ENCODE measurements at regions not wholly inside any gene's neighbourhood (a gene's known extent, or its start where the extent isn't known, plus 50 kb on each side); places are given as distances from the start of the nearest gene placed in this dataset.

GRCh38 chr3:193130576-193130975 lies 110.4 kb upstream of the PLAAT1 start (continued):
- TF ChIP-seq ZNF514 (tag by site-specific recombination; IDR thresholded peaks at IDR 0.05) (no peak), ZNF132 (tag by site-specific recombination; IDR thresholded peaks at IDR 0.05; ENCODE audit: borderline replicate concordance) (no peak)

- no peaks in the 10 kb centered on the region for H3K36me3 ChIP-seq (ENCODE audit: control insufficient read depth in 2 of 2, insufficient read depth in 1 of 2, low read length in 2 of 2)
- no peaks in the 10 kb centered on the region for H3K4me1 ChIP-seq (ENCODE audit: control insufficient read depth, insufficient read depth, low read length)
- no peak for TF ChIP-seq FEZF1 (tag by site-specific recombination; IDR thresholded peaks at IDR 0.05)
- TF ChIP-seq ZBTB26 (tag by site-specific recombination; optimal IDR thresholded peaks at IDR 0.05), result no peak
- TF ChIP-seq IKZF3 (tag by site-specific recombination; IDR thresholded peaks at IDR 0.05), result no peak
- no peak for TF ChIP-seq ZNF394 (tag by site-specific recombination; IDR thresholded peaks at IDR 0.05; ENCODE audit: borderline replicate concordance)
- no peak for TF ChIP-seq ZNF174 (tag by site-specific recombination; IDR thresholded peaks at IDR 0.05)
- TF ChIP-seq ZNF629 (tag by site-specific recombination; IDR thresholded peaks at IDR 0.05), result no peak
- no peak for TF ChIP-seq ZNF391 (tag by site-specific recombination; IDR thresholded peaks at IDR 0.05; ENCODE audit: borderline replicate concordance, low read depth)
- no peak for TF ChIP-seq ZNF658 (tag by site-specific recombination; IDR thresholded peaks at IDR 0.05)
- TF ChIP-seq ZNF548 (tag by site-specific recombination; IDR thresholded peaks at IDR 0.05), result no peak
- TF ChIP-seq KLF1 (tag by site-specific recombination; IDR thresholded peaks at IDR 0.05), result no peak
- no peak for TF ChIP-seq ZNF121 (tag by site-specific recombination; IDR thresholded peaks at IDR 0.05)
- TF ChIP-seq ZNF585B (tag by site-specific recombination; IDR thresholded peaks at IDR 0.05), result no peak
- no peak for TF ChIP-seq ZSCAN5A (tag by site-specific recombination; IDR thresholded peaks at IDR 0.05)
- no peak for TF ChIP-seq ZNF16 (tag by site-specific recombination; IDR thresholded peaks at IDR 0.05; ENCODE audit: low read depth)
- no peak for TF ChIP-seq ZNF701 (tag by site-specific recombination; IDR thresholded peaks at IDR 0.05)
- TF ChIP-seq ZNF558 (tag by site-specific recombination; IDR thresholded peaks at IDR 0.05), result no peak
- no peak for TF ChIP-seq BCL11B (tag by site-specific recombination; IDR thresholded peaks at IDR 0.05; ENCODE audit: low read depth)
- TF ChIP-seq ZNF112 (tag by site-specific recombination; IDR thresholded peaks at IDR 0.05), result no peak
- no peaks in the 10 kb centered on the region for H3K9me3 ChIP-seq (ENCODE audit: control insufficient read depth, insufficient read depth, low read depth, low read length)
- H3K27ac ChIP-seq (ENCODE audit: extremely low read depth, low read depth, low read length), result no peak overlapping the region
- H3K4me3 ChIP-seq (ENCODE audit: low read depth, low read length), result no peak overlapping the region
- POLR2A ChIA-PET, result no interaction called here
- CTCF ChIA-PET, result no interaction called here
Observed at GRCh38 chr3:193132241-193132640, 108.8 kb upstream of the PLAAT1 start.

GRCh38 chr3:193132964-193133363 lies 108.1 kb upstream of the PLAAT1 start:
- H3K36me3 ChIP-seq (ENCODE audit: control insufficient read depth in 2 of 2, insufficient read depth in 1 of 2, low read length in 2 of 2), result no peaks in the 10 kb centered on the region
- H3K4me3 ChIP-seq (ENCODE audit: low read depth, low read length), result no peak overlapping the region
- CTCF ChIA-PET, result no interaction called here
- no peaks in the 10 kb centered on the region for H3K9me3 ChIP-seq (ENCODE audit: control insufficient read depth, insufficient read depth, low read depth, low read length)
- POLR2A ChIA-PET, result no interaction called here
- no peaks in the 10 kb centered on the region for H3K4me1 ChIP-seq (ENCODE audit: control insufficient read depth, insufficient read depth, low read length)
- H3K27ac ChIP-seq (ENCODE audit: extremely low read depth, low read depth, low read length), result no peak overlapping the region
- TF ChIP-seq ZNF561 (tag by site-specific recombination; IDR thresholded peaks at IDR 0.05; ENCODE audit: borderline replicate concordance) (no peak), ZNF341 (tag by site-specific recombination; IDR thresholded peaks at IDR 0.05; ENCODE audit: low read depth) (no peak), ZNF366 (tag by site-specific recombination; conservative IDR thresholded peaks at IDR 0.05) (no peak), ZNF621 (tag by site-specific recombination; IDR thresholded peaks at IDR 0.05) (no peak), RBAK (tag by site-specific recombination; IDR thresholded peaks at IDR 0.05) (no peak), ZNF624 (tag by site-specific recombination; IDR thresholded peaks at IDR 0.05) (no peak), ZNF362 (tag by site-specific recombination; IDR thresholded peaks at IDR 0.05) (no peak), ZNF2 (tag by site-specific recombination; IDR thresholded peaks at IDR 0.05) (no peak), ZNF776 (tag by site-specific recombination; IDR thresholded peaks at IDR 0.05; ENCODE audit: borderline replicate concordance) (no peak), PRDM6 (tag by site-specific recombination; IDR thresholded peaks at IDR 0.05) (no peak), SALL2 (tag by site-specific recombination; IDR thresholded peaks at IDR 0.05; ENCODE audit: borderline replicate concordance) (no peak)
